ENCODE measurements at regions not wholly inside any gene's neighbourhood (a gene's known extent, or its start where the extent isn't known, plus 50 kb on each side); places are given as distances from the start of the nearest gene placed in this dataset.

GRCh38 chr2:199603721-199604291, 146.1 kb upstream of the SATB2 start:
- Histone ChIP-seq H3K4me2 (ENCODE audit: low read depth, low read length) (no peak overlapping the region), H2AFZ (ENCODE audit: low read length) (no peak overlapping the region), H4K20me1 (ENCODE audit: insufficient read depth, low read length) (no peaks in the 10 kb centered on the region), H3K9me3 (ENCODE audit: low read length) (no peaks in the 10 kb centered on the region), H3K9ac (ENCODE audit: insufficient read depth, low read depth, low read length) (no peak overlapping the region), H3K79me2 (ENCODE audit: insufficient read depth, low read length) (no peaks in the 10 kb centered on the region), H3K27me3 (ENCODE audit: control insufficient read depth in 1 of 2, insufficient read depth in 2 of 2, low read length in 2 of 2) (no peaks in the 10 kb centered on the region), H3K36me3 (replicated peaks in 1 of 2; ENCODE audit: control insufficient read depth in 1 of 2, insufficient read depth in 2 of 2, low read length in 2 of 2) (no peaks in the 10 kb centered on the region), H3K4me3 (replicated peaks in 1 of 3; ENCODE audit: insufficient read depth in 1 of 3, low read depth in 2 of 3, low read length in 3 of 3) (no peak overlapping the region), H3K27ac (ENCODE audit: extremely low read length, insufficient read depth, low read length) (no peak overlapping the region), H3K4me1 (ENCODE audit: insufficient read depth, low read length) (no peaks in the 10 kb centered on the region)
- BruUV-seq (replicated peaks) = no TSS peak
- no peak for FAIRE-seq
- intact Hi-C loops (cut with micrococcal nuclease; ENCODE audit: unreplicated experiment) (no loop called here), in situ Hi-C loops (cut with HindIII; ENCODE audit: extremely low pct_ligation_motif_present, low pct_unique_long_range_greater_than_20kb) (no loop called here)
- WGBS (ENCODE audit: low lambda C conversion rate) = 65% methylated on average over 39 of the region's 39 CpGs
- POLR2A ChIA-PET = no interaction called here
- DNase-seq (ENCODE audit: low spot score) = no peak
- CTCF ChIA-PET (ENCODE audit: low intra/inter-chr PET ratio, low total read pairs) = no interaction called here
- TF ChIP-seq PLSCR1 (CRISPR knock-in tag; IDR thresholded peaks at IDR 0.05; ENCODE audit: borderline replicate concordance) = no peak
- no peak for TF ChIP-seq TERF1 (CRISPR knock-in tag; IDR thresholded peaks at IDR 0.05)
- no peak for ATAC-seq

GRCh38 chr2:199602896-199603717, 145.4 kb upstream of the SATB2 start:
- H3K9me3 ChIP-seq (ENCODE audit: low read length) = no peaks in the 10 kb centered on the region
- H3K4me1 ChIP-seq (ENCODE audit: insufficient read depth, low read length) = no peaks in the 10 kb centered on the region
- ChIA-PET CTCF (ENCODE audit: low intra/inter-chr PET ratio, low total read pairs) (no interaction called here), POLR2A (no interaction called here)
- H4K20me1 ChIP-seq (ENCODE audit: insufficient read depth, low read length) = no peaks in the 10 kb centered on the region
- no TSS peak for BruUV-seq (replicated peaks)
- in situ Hi-C loops (cut with HindIII; ENCODE audit: extremely low pct_ligation_motif_present, low pct_unique_long_range_greater_than_20kb) = no loop called here
- no peak overlapping the region for H2AFZ ChIP-seq (ENCODE audit: low read length)
- ATAC-seq (no peak), DNase-seq (ENCODE audit: low spot score) (no peak), FAIRE-seq (no peak)
- no peaks in the 10 kb centered on the region for H3K79me2 ChIP-seq (ENCODE audit: insufficient read depth, low read length)
- H3K9ac ChIP-seq (ENCODE audit: insufficient read depth, low read depth, low read length) = no peak overlapping the region
- 49% methylated on average over 15 of the region's 15 CpGs for WGBS (ENCODE audit: low lambda C conversion rate)
- no peaks in the 10 kb centered on the region for H3K36me3 ChIP-seq (replicated peaks in 1 of 2; ENCODE audit: control insufficient read depth in 1 of 2, insufficient read depth in 2 of 2, low read length in 2 of 2)
- H3K4me2 ChIP-seq (ENCODE audit: low read depth, low read length) = no peak overlapping the region
- no peak for TF ChIP-seq SCMH1 (CRISPR knock-in tag; IDR thresholded peaks at IDR 0.05; ENCODE audit: borderline replicate concordance)
- peak; percentile 95 to 97 for TF ChIP-seq MAFK (conservative IDR thresholded peaks at IDR 0.05 in 1 of 2, IDR thresholded peaks at IDR 0.05 in 1 of 2; ENCODE audit: low read length in 2 of 2)
- TF ChIP-seq MAFF (IDR thresholded peaks at IDR 0.05; ENCODE audit: low read depth, low read length) = peak; percentile 96
- no peak for TF ChIP-seq FOXO4 (CRISPR knock-in tag; conservative IDR thresholded peaks at IDR 0.05)
- TF ChIP-seq KDM5B (CRISPR knock-in tag; IDR thresholded peaks at IDR 0.05; ENCODE audit: borderline replicate concordance) = no peak
- no peak overlapping the region for H3K27ac ChIP-seq (ENCODE audit: extremely low read length, insufficient read depth, low read length)
- no peak overlapping the region for H3K4me3 ChIP-seq (replicated peaks in 1 of 3; ENCODE audit: insufficient read depth in 1 of 3, low read depth in 2 of 3, low read length in 3 of 3)
- H3K27me3 ChIP-seq (ENCODE audit: control insufficient read depth in 1 of 2, insufficient read depth in 2 of 2, low read length in 2 of 2) = no peaks in the 10 kb centered on the region
- intact Hi-C loops (cut with micrococcal nuclease; ENCODE audit: unreplicated experiment) = no loop called here
